ENCODE measurements at regions not wholly inside any gene's neighbourhood (a gene's known extent, or its start where the extent isn't known, plus 50 kb on each side); places are given as distances from the start of the nearest gene placed in this dataset.

- DNase-seq = no peak
- Histone ChIP-seq H3K27me3 (no peaks in the 10 kb centered on the region), H3K27ac (no peak overlapping the region), H3K9me3 (replicated peaks in 1 of 3) (no peaks in the 10 kb centered on the region), H3K4me1 (replicated peaks in 1 of 2) (no peaks in the 10 kb centered on the region), H3K36me3 (replicated peaks in 1 of 2) (no peaks in the 10 kb centered on the region), H3K4me3 (no peak overlapping the region)
- WGBS, 4 donors = 37 to 59% (median 56%) methylated on average over 2 of the region's 2 CpGs
- no peak for TF ChIP-seq POLR2A (IDR thresholded peaks at IDR 0.05)
- no peak for TF ChIP-seq CTCF (IDR thresholded peaks at IDR 0.05)
- intact Hi-C loops (cut with DNase I) = no loop called here
These were observed 95.3 kb upstream of the IL6 start for GRCh38 chr7:22631730-22632129.

GRCh38 chr7:22630069-22630468, 96.9 kb upstream of the IL6 start:
- TF ChIP-seq CTCF (IDR thresholded peaks at IDR 0.05) = no peak
- no peak for DNase-seq
- Histone ChIP-seq H3K4me1 (replicated peaks in 1 of 2) (no peaks in the 10 kb centered on the region), H3K36me3 (replicated peaks in 1 of 2) (no peaks in the 10 kb centered on the region), H3K27me3 (no peaks in the 10 kb centered on the region), H3K4me3 (no peak overlapping the region), H3K27ac (no peak overlapping the region), H3K9me3 (replicated peaks in 1 of 3) (no peaks in the 10 kb centered on the region)
- 93 to 96% (median 95%) methylated on average over 6 to 7 of the region's 7 CpGs for WGBS, 4 donors
- intact Hi-C loops (cut with DNase I) = no loop called here

- TF ChIP-seq CTCF (IDR thresholded peaks at IDR 0.05) = no peak
- TF ChIP-seq POLR2A (IDR thresholded peaks at IDR 0.05) = no peak
- no peak overlapping the region for H3K4me3 ChIP-seq
These were observed 97.9 kb upstream of the IL6 start for GRCh38 chr7:22629056-22629455.

GRCh38 chr7:22628112-22628511, 98.9 kb upstream of the IL6 start:
- intact Hi-C loops (cut with DNase I) = no loop called here
- no peaks in the 10 kb centered on the region for H3K27me3 ChIP-seq
- H3K4me1 ChIP-seq (replicated peaks in 1 of 2) = no peaks in the 10 kb centered on the region
- no peak for DNase-seq
- no peak overlapping the region for H3K4me3 ChIP-seq
- no peak overlapping the region for H3K27ac ChIP-seq
- no peaks in the 10 kb centered on the region for H3K9me3 ChIP-seq (replicated peaks in 1 of 3)
- H3K36me3 ChIP-seq (replicated peaks in 1 of 2) = no peaks in the 10 kb centered on the region
- WGBS, 4 donors = 79 to 91% (median 87%) methylated on average over 1 of the region's 1 CpG
- TF ChIP-seq POLR2A (IDR thresholded peaks at IDR 0.05) = no peak
- TF ChIP-seq CTCF (IDR thresholded peaks at IDR 0.05) = no peak

More at GRCh38 chr7:22629056-22629455, 97.9 kb upstream of the IL6 start:
- Histone ChIP-seq H3K4me1 (replicated peaks in 1 of 2) (no peaks in the 10 kb centered on the region), H3K27ac (no peak overlapping the region), H3K36me3 (replicated peaks in 1 of 2) (no peaks in the 10 kb centered on the region), H3K9me3 (replicated peaks in 1 of 3) (no peaks in the 10 kb centered on the region), H3K27me3 (no peaks in the 10 kb centered on the region)
- intact Hi-C loops (cut with DNase I) = no loop called here
- DNase-seq = no peak

Data from adrenal gland (tissue), 9 donors.